Omental fat pad (tissue), 3 donors: ENCODE measurements at regions not wholly inside any gene's neighbourhood (a gene's known extent, or its start where the extent isn't known, plus 50 kb on each side); places are given as distances from the start of the nearest gene placed in this dataset.

Source experiments
- ATAC-seq: fragments of 150-250 bp; one replicate; pipeline ENCODE4 v1.9.1; 2016; ENCODE audit warnings: mild to moderate bottlenecking, moderate library complexity; ENCODE audit not compliant: low FRiP score
- DNase-seq: peaks from one replicate; pipeline ENCODE4 v3.0.0-alpha.2; 2019; ENCODE audit warnings: low spot score
- TF ChIP-seq, protein P1 (sequence below), 3 donors: fragments of 450-650 bp; IDR thresholded peaks; one replicate each; pipeline ENCODE4 v1.5.1; 2016 to 2017; ENCODE audit warnings: antibody characterized with exemption in 3 of 3, mild to moderate bottlenecking in 3 of 3, moderate library complexity in 2 of 3

DNA sequence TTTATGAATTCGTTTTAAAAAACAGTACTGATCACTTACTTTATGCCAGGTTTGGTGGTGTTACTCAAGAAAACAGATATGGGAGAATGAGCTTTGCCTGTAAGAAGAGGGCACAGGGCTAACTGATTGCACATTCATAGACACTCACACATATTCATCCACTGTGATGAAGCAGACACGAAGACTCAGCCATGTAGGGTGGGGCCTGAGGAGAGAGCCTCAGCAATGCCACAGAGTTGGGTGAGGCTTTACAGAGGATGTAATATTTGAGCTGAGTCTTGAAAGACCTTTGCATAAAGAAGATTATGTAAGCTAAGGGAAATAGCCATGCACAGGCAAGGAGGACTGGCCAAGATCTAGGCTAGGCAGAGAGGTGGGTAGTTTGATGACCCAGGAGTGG is 472.8 kb downstream of the PSAT1 start:
- no peak for ATAC-seq
- DNase-seq: no peak
- TF ChIP-seq, protein P1, sequence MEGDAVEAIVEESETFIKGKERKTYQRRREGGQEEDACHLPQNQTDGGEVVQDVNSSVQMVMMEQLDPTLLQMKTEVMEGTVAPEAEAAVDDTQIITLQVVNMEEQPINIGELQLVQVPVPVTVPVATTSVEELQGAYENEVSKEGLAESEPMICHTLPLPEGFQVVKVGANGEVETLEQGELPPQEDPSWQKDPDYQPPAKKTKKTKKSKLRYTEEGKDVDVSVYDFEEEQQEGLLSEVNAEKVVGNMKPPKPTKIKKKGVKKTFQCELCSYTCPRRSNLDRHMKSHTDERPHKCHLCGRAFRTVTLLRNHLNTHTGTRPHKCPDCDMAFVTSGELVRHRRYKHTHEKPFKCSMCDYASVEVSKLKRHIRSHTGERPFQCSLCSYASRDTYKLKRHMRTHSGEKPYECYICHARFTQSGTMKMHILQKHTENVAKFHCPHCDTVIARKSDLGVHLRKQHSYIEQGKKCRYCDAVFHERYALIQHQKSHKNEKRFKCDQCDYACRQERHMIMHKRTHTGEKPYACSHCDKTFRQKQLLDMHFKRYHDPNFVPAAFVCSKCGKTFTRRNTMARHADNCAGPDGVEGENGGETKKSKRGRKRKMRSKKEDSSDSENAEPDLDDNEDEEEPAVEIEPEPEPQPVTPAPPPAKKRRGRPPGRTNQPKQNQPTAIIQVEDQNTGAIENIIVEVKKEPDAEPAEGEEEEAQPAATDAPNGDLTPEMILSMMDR (IDR thresholded peaks at IDR 0.05): no peak

DNA sequence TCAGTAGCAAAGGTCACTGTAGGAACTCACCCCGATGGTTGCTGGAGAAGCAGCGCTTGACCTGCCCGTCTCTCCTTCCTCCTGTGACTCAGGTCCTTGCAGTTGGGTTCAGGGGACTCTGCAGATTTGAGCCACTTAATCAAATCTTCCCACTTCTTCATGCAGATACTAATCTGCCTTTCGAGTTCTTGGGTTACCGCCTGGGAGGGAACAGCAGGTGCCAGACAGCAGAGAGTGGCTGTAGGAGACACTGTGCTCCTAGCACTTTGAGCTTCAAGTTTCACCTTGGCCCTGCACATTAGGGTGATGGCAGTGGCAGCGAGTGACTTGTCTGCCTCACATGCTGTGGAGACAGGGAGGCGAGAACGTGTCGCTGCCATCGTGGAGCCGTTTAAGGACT is 478.3 kb downstream of the PSAT1 start:
- ATAC-seq (no peak), DNase-seq (no peak)
- TF ChIP-seq, protein P1 (IDR thresholded peaks at IDR 0.05): no peak

- ATAC-seq: no peak
- TF ChIP-seq, protein P1 (IDR thresholded peaks at IDR 0.05): no peak
- no peak for DNase-seq
These were observed 478.9 kb downstream of the PSAT1 start for GRCh38 chr9:78775696-78776295.

DNA sequence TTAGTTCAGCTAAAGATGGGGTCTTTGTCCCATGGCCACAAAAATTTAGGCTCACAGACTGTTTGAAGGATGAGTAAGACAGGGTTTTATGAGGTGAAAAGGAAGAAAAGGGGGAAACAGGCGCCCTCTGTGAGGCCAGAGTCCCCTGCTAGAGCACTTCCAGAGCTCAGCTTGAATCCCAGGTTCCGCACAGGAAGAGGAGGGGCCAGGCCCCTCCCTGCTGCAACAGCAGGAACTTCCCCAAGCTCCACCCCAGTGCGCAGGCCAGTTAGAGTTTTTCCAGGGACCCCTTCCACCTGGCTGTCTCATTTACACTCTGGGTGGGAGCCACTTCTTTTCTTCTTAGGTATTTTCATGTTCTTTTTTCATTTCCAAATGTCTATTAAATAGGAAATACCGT is 480.8 kb downstream of the PSAT1 start:
- TF ChIP-seq, protein P1 (IDR thresholded peaks at IDR 0.05): no peak
- no peak for ATAC-seq

DNA sequence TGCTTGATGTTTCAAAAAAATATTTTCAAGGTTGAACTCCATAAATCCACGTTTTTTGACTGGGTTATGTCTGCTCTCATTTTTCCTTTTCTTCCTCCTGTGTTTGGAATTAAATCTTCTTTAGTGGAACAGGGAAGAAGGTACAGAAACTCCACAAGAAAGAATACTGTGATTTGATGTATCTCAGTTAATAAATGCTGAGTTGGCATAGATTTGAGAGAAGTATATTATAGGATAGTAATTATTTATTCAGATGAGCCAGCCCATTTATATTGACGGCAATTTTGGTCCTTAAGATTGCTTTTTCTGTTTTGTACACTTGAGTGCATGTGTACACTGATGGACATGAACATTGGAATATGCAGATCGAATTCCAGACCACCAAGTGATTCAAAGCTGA is 481.4 kb downstream of the PSAT1 start:
- ATAC-seq (no peak), DNase-seq (no peak)
- TF ChIP-seq, protein P1 (IDR thresholded peaks at IDR 0.05): no peak

More for the DNA sequence above, 480.8 kb downstream of the PSAT1 start:
- no peak for DNase-seq

DNA sequence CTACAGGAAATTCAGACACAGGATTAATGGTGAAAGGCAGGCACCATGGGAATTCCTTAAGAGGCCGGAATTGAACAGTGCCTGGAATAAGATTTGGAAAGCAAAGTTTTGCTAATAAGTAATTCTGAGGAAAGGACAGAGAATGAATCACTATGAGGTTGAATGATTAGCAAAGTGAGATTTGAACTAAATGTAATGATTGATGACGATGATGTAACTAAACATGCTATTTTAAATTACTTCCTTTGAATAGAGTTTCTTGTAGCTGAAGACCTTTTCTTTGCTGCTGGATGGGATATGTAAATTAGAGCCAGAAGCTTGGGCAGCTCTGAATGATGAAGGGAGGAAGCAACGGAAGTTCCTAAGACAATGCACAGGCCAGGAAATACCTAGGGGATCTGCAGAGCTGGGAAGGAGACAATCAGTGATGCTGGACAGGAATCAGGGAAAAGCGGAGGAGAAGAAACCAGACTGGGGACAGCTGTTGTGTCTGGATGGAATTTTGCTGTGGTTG is 482.0 kb downstream of the PSAT1 start:
- no peak for ATAC-seq
- TF ChIP-seq, protein P1 (IDR thresholded peaks at IDR 0.05): no peak
- DNase-seq: no peak

GRCh38 chr9:78781681-78782080 is 484.8 kb downstream of the PSAT1 start:
- DNase-seq (no peak), ATAC-seq (no peak)
- TF ChIP-seq, protein P1 (IDR thresholded peaks at IDR 0.05): no peak
